Left hindlimb (tissue), 1 donor: ENCODE measurements at regions not wholly inside any gene's neighbourhood (a gene's known extent, or its start where the extent isn't known, plus 50 kb on each side); places are given as distances from the start of the nearest gene placed in this dataset.
"Not testable (repeated sequence)": the region's sequence is repeated elsewhere in the genome, so short reads cannot be mapped to it uniquely, and the experiment has no call there.

Experiments
- DNase-seq: peaks from one replicate; pipeline ENCODE4 v3.0.0-alpha.2; 2018

DNA sequence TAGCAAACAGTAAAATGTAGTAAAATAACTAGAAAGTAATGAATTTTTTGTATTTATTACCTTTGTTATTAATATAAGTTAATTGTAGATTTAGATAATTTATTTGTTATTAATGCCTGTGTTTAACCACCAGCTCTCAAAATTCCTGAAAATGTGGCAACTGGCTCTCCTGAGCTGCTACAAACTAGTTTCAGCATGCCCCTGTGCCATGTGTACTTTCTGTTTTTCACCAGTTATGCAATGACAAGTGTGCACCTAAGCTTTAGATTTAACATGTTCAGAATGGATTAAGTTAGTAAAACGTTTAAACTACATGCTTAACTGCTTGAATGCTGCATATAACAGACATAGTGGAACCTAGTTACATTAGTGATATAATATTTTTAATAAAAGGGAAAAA, 88.1 kb downstream of the POSTN start:
- no peak for DNase-seq

DNA sequence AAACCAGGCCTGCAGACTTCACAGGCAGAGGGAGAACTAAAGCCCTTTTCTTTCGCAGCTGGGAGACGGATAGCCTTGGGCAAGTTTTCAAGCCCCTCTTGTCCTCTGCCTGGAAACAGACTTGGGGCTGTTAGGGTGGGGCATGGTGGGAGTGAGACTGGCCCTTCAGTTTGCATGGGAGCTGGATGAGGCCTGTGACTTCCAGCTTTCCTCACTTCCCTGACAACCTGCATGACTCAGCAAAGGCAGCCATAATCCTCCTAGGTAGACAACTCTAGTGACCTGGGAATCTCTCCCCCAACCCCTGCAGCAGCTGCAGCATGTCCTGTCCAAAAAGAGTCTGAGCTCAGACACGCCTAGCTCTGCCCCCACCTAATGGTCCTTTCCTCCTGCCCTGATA, 93.0 kb downstream of the POSTN start:
- DNase-seq, result no peak

DNA sequence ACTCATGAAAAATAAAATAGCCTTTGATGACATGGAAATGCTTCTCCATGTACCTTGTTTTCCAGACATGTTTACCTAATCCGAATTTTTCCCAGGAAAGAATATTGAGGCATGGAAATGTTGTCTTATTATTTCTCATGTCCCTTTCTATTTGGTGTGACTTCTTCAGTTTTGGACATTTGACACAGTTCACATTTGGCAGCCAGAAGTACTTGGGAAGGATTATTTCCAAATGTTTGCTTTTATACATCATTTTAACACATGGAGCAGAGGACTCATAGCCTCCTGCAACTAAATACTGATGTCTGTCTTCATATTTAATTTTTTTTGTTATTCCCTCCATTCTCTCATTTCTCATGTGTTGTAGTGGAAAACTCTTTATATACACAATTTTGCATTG, 94.3 kb downstream of the POSTN start:
- DNase-seq, result no peak

DNA sequence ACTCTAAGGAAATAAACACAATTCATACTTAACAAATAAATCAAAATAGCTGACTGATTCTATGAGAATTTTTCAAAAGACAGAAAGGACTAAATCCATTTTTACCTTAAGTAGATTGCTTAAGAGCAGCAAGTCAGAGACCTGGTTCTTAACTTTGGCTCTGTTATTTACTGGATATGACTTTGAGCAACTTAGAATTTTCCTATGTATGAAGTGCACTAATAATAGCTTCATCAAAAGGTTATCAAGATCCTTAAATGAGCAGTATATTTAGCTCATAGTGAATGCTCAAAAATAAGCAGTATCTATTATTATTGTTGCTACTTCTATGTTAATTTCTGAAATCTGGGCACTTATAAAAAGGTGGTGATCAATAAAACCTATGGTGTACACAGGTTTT, 95.3 kb downstream of the POSTN start:
- no peak for DNase-seq

DNA sequence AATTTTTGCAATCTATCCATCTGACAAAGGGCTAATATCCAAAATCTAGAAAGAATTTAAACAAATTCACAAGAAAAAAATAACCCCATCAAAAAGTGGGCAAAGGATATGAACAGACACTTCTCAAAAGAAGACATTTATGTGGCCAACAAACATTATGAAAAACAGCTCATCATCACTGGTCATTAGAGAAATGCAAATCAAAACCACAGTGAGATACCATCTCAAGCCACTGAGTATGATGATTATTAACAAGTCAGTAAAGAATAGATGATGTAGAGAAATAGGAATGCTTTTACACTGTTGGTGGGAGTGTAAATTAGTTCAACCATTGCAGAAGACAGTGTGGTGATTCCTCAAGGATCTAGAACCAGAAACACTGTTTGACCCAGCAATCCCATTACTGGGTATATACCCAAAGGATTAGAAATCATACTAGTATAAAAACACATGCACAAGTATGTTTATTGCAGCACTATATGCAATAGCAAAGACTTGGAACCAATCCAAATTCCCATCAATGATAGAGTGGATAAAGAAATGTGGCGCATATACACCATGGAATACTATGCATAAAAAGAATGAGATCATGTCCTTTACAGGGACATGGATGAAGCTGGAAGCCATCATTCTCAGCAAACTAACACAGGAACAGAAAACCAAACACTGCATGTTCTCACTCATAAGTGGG, 96.1 kb downstream of the POSTN start:
- DNase-seq, result not testable (repeated sequence)

DNA sequence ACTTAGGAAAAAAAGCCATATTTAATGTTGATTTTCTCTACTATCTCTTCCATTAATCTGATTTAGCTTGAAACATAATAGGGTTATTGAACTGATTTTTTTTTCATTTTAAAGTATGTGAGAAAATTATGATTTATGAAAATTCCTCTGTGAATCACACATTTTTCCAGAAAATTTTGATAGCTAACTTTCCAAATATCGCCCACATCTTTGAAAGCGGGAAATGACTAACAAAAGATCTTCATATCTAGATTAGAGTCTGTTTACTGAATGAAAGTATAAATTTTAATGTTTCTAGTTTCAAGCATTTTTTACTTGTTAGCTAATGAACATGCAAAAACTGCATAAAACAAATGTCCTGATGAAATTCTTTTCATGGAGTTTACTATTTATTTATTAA, 97.4 kb downstream of the POSTN start:
- no peak for DNase-seq

DNA sequence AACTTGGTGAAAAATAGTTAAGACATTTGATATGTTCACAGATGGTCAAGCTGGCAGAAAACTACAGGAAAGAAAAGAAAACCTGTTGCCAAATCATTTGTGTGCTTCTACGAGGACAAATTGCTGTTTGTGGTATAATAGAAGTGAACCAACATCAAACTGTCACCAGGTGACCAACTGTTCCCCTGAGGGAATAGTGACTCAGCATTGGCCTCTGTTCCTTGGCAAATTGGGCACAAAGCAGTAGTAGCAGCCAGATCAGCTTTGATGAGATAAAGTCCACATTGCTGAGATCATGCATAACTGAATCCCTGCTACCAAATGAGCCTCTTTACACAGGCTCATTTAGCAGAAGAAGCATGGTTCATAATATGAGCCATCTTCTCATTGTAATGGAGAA, 103.5 kb downstream of the POSTN start:
- DNase-seq, result no peak

DNA sequence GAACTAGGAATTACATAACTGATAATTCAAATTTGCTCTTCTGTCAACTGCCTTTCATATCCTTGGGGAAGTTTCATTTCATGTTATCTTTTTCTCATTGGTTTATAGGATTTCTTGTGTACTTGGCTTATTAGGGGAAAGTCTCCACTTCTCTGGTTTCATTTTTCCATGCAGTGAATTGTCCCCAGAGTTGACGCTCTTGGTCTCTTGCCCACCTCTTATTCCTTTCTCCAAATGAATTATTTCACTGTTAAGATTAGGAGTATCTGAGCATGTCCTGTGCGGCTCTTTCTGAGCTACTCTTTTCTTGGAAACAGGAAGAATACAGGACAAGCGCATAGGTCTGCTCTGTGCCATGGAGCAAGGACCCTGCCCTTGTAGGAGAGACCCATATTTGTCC, 104.8 kb downstream of the POSTN start:
- DNase-seq, result no peak

DNA sequence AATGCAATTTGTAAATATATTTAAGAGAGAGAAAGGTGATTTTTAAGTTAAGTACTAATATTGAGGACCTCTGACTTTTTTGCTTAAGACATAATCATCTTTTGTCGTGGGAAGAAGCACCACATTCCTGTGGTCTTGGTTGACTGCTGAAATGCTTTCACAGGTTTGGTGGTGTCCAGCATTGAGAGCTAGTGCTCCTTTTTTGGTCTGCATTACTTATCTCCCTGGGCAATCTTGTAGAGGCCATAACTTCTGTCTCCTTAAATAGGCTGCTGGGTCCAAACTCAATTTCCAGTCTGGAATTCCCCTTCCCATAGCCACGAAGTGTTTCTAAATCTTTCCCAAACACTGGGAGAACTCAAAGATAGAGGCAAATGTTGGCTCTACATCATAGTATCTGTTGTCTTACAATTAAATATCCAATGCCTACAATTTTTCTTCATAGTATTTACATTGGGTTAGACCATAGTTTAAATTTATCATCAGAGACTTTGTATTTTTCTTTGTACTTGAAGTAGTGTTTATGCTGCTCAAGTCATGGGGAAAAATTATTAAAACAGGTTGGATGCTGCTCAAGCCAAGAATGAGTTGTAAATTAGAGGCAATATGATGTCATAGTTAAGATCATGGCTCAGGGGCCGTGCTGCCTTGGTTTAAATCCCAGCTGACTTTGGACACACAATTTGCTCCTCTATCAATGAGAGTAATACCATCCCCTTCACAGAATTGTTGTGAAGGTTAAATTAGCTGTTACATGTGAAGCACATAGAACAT, 105.6 kb downstream of the POSTN start:
- no peak for DNase-seq

DNA sequence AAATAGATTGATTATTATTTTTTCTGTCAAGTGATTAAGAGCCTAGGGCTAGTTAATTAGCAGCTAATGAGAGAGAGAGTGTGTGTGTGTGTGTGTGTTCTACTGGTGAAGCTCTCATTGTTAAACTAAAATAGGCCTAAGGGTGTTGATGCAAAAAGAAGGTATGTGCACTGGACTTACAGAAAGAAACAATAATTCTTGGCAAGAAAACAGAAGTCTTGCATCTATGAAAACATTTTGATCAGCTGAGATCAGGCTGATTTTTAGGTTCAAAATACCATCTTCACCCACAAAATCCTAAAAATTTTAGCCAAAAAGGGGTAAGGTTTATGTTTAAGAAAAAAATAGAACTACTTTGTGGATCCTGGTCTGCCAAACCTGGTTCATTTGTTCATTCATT, 106.5 kb downstream of the POSTN start:
- DNase-seq, result no peak

DNA sequence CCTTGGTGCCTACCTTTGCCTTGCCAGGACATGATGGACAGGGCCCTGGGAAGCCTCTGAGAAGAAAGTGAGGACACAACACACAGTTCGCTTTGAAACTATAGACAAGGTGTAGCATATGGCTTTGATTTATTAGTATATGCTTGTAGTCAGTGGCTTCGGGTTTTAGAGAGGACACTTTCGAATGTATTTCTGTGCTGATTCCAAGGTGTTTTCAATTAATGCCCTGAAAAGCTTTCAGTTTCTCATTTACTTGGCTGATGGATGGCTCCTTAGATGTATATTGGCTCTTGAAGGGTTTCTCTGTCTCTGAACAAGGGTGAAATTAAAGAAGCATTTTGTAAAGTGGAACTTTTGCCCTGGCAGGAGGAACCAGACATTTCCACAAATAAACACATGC, 106.9 kb downstream of the POSTN start:
- no peak for DNase-seq

DNA sequence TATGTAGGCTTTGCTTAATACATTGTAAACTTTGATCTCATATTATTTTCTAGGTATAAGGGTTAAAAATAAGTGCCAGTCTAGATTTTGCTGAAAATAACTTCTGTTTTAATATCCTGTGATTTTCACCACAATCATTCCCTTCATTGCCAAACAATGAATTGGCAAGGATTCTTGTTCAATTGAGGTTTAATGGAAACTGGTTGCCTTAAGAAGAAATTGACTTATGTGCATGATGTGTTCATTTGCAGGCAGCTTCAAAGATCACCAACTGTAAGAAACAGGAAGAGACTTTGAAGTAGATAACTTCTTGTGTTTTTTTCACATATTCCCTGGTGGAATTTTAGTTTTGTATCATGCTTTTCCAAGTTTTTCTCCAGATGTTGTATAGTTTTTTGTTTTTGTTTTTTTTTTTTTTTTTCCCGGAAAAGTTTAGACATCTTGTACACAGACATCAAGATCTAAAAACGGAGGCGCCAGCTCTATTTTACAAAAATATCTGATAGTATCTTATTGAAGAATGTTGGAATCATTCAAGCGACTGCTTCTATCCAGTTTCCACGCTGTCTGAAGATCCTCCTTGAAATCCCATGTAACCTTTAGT, 108.3 kb downstream of the POSTN start:
- DNase-seq, result no peak

DNA sequence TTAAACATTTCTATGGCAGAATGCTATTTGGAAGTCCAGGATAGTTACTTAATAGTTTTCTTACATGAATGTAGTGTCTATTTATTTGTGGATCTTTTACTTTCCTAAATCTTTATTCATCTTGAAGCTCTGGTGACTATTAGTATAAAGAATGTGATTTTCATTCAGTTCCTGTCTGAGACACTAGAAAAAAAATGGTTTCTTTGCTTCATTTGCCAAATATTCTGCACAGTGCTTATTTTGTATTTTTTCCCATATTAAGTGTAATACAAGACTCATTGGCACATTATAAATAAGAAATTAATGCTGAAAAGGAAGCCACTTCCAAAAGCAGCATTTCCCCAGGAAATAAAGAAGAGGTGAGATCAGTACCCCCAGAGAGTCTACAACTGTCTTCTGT, 109.8 kb downstream of the POSTN start:
- DNase-seq, result no peak

DNA sequence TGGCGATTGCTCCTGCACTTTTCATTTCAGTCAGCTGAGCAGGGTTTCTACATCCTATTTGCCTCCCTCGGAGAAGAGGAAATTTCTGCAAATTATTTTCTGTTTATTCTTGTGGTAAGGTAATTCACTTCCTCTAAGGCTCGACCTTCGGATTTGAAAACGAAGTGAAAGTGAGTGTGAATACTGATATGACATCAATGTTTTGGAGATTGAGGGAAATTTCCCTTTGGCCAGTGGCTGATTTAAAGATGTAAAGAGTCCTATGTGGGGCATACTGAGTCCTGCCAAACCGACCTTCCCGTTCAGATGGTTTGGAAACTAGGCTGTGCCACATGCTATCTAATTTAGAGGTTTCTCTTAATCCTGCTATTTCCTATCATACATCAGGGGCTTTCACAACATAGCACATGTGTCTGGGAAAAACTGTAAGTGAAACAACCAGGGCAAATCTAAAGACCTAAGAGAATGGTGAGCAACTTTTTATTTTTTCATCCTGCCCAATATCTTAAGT, 112.3 kb downstream of the POSTN start:
- no peak for DNase-seq

DNA sequence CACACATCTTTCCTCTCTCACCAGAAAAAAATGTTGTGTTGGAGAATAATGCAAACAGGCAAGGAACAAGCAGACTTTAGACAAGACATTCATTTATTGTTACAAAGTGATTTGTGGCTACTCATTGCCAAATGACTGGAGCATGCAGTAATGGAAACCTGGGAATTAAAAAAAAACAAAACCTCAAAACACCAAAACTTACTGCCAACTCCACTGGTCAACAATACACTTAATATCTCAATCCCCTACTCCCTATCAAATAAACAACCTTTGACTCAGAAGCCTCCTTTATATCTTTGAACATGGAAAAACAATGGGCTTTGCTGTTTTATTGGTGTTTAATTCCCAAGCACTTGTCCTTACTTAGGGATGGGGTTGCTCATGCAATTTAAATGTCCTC, 112.8 kb downstream of the POSTN start:
- no peak for DNase-seq

DNA sequence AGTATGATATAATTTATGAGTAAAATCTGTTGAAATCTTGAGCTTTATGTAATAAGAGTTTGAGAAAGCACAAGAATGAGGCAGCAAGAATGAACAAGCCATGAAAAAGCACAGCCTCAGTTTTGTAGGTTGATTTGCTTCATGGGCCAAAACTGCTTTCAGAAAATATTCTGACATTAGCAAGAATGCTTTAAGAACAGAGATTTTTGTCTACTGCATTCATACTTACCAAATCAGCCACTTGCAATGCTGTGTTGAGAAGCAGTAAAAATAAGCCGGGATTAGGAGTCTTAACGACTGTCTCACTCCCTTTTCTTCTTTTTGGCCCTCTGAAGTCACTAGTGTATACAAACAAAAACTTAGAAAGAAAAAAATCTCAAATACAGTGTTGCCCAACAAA, 114.5 kb downstream of the POSTN start:
- DNase-seq, result no peak

DNA sequence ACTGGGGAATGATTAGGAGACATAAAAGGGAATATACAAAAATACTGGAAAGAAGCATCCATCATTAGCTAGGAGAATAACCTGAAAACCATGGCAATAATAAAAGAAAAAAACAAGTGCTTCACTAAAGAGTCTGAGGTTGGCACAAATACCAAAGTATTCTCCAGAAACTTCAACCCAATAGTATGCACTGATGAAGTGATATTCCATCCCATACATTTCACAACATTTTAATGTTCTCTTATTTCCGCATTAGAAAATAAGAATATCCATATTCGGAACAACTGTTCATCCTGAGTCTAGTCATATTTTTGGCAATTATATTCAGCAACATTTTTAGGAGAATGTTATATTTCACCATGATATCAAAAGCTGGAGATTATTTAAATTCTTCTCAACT, 116.2 kb downstream of the POSTN start:
- no peak for DNase-seq

DNA sequence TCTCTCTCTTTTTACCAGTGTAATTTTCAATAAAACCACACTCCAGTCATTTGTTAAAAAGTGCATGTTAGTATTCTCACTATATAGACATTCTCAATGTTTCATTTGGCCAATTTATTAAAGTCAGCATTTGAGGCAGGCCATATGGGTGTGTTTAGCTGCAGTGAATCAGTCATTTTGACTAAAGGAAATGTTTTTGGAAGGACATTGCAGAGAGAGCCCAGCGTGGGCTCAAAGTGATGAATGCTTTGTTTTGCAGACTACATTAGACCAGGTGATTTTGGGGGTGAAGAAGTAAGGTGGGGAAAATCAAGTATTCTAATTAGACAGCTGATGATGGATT, 116.7 kb downstream of the POSTN start:
- DNase-seq, result no peak

DNA sequence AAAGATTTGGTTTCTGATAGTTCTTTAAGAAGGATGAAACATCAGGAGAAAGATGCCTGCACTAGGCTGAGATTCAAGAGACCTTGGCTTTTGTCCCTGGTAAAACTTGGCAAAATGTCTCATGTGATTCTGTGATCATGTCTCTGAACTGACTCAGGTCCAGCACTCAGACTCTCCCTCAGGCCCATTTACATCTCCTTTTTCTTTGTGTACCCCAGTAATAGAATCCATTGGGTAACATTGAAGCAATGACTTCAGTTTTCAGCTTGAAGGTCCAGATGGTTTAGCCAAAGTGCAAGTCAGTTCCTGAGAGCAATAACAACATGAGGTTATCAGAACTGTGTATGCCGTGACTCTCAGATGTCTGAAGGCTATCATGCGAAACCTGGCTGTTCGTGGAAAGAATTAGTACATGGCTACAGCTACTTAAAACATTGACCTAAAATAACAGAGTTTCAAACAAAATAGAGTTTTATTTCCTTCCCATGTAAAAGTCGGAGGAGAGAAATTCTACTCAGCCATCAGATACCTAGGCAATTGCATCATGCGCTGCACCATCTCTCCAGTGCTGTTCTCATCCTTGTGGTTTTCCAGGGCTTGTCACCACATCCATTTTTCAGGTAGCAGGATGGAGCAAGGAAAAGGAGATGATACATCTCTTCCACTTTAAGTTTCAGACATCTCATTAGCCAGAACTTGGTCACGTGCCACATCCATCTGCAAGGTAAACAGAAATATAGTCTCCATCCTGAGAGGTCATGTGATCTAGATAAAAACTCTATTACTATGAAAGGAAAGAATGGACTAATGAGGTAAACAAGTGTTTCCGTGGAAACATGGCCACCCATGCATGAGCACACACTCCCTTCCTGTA, 117.3 kb downstream of the POSTN start:
- no peak for DNase-seq

DNA sequence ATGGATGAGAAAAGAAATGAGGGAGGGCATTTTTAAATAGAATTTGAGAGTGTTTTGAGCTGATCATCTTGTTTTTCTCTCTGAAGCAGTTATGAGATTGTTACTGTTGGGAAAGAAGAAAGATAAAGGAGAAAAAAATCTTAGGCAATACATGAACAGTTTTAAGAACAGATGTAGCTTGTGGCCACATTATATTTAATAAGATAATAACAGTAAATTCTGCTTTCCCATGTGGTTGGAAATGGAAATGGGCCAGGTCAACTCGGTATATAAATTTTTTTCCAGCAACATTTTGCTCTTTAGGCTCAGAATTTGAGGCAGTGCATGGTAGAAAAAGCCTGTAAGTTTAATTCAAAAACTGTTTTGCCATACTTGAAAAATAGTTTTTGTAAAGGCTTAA, 118.7 kb downstream of the POSTN start:
- no peak for DNase-seq

DNA sequence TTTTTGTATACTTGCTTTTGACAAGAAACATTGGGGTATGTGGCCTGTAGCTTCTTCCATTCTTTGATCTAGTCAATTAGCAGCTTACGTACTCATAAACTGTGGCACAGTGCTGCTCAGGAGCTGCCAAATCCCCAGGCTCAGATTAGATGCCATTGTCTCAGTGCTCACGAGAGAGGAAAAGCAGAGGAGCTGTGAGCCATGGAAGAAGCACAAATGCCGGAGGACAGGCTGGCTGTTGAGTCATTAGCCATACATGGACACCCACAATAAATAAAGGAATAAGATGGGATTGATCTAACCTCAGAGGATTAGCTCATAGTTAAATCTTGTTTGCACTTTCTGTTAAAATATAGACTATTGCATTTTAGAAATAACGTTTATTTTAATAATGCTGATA, 121.7 kb downstream of the POSTN start:
- no peak for DNase-seq

DNA sequence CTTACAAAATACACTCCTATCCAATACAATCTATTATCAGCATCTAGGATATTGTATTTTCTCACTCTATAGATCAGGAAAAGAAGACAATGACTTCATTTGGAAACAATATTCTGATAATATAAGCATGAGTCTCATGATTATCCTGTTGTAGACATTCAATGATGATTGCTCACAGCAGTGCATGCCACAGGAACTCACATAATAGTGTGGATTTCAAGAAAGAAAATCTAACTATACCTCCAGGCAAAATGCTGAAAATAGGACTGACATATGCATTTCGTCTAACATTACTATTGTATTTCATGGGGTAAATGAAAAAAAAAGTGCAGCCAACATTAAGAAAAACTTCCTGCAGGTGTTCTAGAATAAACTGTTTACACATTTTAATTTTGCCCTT, 122.6 kb downstream of the POSTN start:
- no peak for DNase-seq

DNA sequence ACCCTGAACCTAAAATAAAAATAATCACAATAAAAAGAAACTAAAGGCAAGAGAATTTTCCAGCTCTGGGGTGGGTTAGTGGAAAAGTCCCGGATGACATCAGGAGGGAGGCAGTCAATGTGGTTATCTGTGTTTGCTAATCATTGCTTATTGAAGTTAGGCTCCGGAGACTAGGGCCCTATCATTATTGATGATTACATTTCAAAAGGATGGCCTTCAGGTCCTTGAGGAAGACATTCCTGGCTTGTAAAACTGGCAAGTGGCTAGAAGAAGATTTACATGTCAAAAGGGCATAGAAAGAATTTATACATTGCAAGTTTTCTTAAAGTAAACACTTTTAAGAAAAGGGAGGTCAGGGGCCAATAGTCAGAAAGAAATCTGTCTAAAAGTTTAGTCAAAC, 123.4 kb downstream of the POSTN start:
- no peak for DNase-seq
